H1 (cell line): ENCODE measurements at regions not wholly inside any gene's neighbourhood (a gene's known extent, or its start where the extent isn't known, plus 50 kb on each side); places are given as distances from the start of the nearest gene placed in this dataset.

Experiments
- ATF2 ChIP-seq: IDR thresholded peaks from 2 replicates; pipeline ENCODE4 v1.6.1; 2012; ENCODE audit warnings: low read length, inconsistent platforms
- CHD2 ChIP-seq: IDR thresholded peaks from 2 replicates; pipeline ENCODE4 v1.6.1; 2012; ENCODE audit warnings: low read length, improper control_type of control experiment
- EP300 ChIP-seq, 2 experiments: IDR thresholded peaks; 1 replicate in 1 of 2; 2 replicates in 1 of 2; pipeline ENCODE4 v1.6.1; 2011 to 2012; ENCODE audit warnings: low read depth in 2 of 2, low read length in 2 of 2, mild to moderate bottlenecking in 2 of 2, borderline replicate concordance in 1 of 2, inconsistent platforms in 1 of 2, moderate library complexity in 1 of 2
- GTF2F1 ChIP-seq: IDR thresholded peaks from 2 replicates; pipeline ENCODE4 v1.6.1; 2012; ENCODE audit warnings: low read depth, low read length, improper control_type of control experiment, borderline replicate concordance
- POLR2A ChIP-seq, 2 experiments: IDR thresholded peaks; 1 replicate in 1 of 2; 2 replicates in 1 of 2; pipeline ENCODE4 v1.6.1; 2011; ENCODE audit warnings: low read depth in 2 of 2, low read length in 2 of 2, mild to moderate bottlenecking in 2 of 2; ENCODE audit errors: control extremely low read depth in 1 of 2
- POLR2AphosphoS5 ChIP-seq: IDR thresholded peaks from 2 replicates; pipeline ENCODE4 v1.6.1; 2011; ENCODE audit warnings: low read depth, low read length
- SP1 ChIP-seq: IDR thresholded peaks from 2 replicates; pipeline ENCODE4 v1.6.1; 2011; ENCODE audit warnings: low read depth, low read length
- SP2 ChIP-seq: IDR thresholded peaks from 2 replicates; pipeline ENCODE4 v1.6.1; 2012; ENCODE audit warnings: mild to moderate bottlenecking, low read length, inconsistent platforms
- TAF1 ChIP-seq: IDR thresholded peaks from 2 replicates; pipeline ENCODE4 v1.6.1; 2011; ENCODE audit warnings: mild to moderate bottlenecking, low read depth, low read length
- TEAD4 ChIP-seq: IDR thresholded peaks from 2 replicates; pipeline ENCODE4 v1.6.1; 2012; ENCODE audit warnings: low read depth, low read length, inconsistent platforms, mixed read lengths
- TF ChIP-seq, protein P1 (sequence below), 3 experiments: IDR thresholded peaks; 1 replicate in 2 of 3; 2 replicates in 1 of 3; pipeline versions ENCODE4 v1.5.1 to v1.6.1; 2011; ENCODE audit warnings: low read length in 3 of 3, mild to moderate bottlenecking in 3 of 3, inconsistent platforms in 2 of 3, low read depth in 1 of 3, moderate library complexity in 1 of 3; ENCODE audit not compliant: insufficient read depth in 1 of 3; ENCODE audit errors: control extremely low read depth in 1 of 3
- TF ChIP-seq, protein P2 (sequence below): IDR thresholded peaks from 2 replicates; pipeline ENCODE4 v1.6.1; 2011; ENCODE audit warnings: low read length, improper control_type of control experiment

DNA sequence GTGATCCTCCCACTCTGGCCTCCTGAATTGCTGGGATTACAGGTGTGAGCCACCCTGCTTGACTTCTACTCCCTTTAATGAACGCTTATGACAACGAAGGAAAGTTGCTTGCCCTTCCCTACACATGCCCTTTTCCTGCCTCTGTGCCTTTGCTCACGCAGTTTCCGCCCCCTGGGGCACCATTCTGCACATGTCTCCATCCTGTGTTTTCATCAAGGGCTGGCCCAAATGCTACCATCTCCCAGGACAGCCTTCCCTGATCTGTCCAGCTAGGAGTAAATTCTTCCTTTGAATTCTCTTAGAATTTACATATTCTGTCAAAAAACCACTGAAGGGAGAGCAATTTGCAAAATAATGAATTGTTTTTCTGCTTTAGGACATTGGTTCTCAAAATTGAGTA, 50.0 kb upstream of the KMT2C start:
- TF ChIP-seq, protein P1, sequence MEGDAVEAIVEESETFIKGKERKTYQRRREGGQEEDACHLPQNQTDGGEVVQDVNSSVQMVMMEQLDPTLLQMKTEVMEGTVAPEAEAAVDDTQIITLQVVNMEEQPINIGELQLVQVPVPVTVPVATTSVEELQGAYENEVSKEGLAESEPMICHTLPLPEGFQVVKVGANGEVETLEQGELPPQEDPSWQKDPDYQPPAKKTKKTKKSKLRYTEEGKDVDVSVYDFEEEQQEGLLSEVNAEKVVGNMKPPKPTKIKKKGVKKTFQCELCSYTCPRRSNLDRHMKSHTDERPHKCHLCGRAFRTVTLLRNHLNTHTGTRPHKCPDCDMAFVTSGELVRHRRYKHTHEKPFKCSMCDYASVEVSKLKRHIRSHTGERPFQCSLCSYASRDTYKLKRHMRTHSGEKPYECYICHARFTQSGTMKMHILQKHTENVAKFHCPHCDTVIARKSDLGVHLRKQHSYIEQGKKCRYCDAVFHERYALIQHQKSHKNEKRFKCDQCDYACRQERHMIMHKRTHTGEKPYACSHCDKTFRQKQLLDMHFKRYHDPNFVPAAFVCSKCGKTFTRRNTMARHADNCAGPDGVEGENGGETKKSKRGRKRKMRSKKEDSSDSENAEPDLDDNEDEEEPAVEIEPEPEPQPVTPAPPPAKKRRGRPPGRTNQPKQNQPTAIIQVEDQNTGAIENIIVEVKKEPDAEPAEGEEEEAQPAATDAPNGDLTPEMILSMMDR (IDR thresholded peaks at IDR 0.05; ENCODE audit: control extremely low read depth in 1 of 3, insufficient read depth in 1 of 3, low read depth in 1 of 3, low read length in 3 of 3): no peak
- TF ChIP-seq SP1 (no peak), POLR2AphosphoS5 (no peak), EP300 (IDR thresholded peaks at IDR 0.05; ENCODE audit: borderline replicate concordance in 1 of 2, low read depth in 2 of 2, low read length in 2 of 2) (no peak), SP2 (no peak), CHD2 (no peak), ATF2 (no peak), TAF1 (no peak), GTF2F1 (no peak), TEAD4 (no peak), POLR2A (IDR thresholded peaks at IDR 0.05; ENCODE audit: control extremely low read depth in 1 of 2, low read depth in 2 of 2, low read length in 2 of 2) (no peak)
- TF ChIP-seq, protein P2, sequence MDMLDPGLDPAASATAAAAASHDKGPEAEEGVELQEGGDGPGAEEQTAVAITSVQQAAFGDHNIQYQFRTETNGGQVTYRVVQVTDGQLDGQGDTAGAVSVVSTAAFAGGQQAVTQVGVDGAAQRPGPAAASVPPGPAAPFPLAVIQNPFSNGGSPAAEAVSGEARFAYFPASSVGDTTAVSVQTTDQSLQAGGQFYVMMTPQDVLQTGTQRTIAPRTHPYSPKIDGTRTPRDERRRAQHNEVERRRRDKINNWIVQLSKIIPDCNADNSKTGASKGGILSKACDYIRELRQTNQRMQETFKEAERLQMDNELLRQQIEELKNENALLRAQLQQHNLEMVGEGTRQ: no peak
